Cardiac muscle cell (in vitro differentiated cells and primary cell): ENCODE measurements at regions not wholly inside any gene's neighbourhood (a gene's known extent, or its start where the extent isn't known, plus 50 kb on each side); places are given as distances from the start of the nearest gene placed in this dataset.

Experiments
- DNase-seq, 2 donors: peaks; one replicate each; pipeline versions ENCODE4 v3.0.0 to v3.0.0-alpha.2; 2010 to 2017; ENCODE audit warnings: low read depth in 1 of 2, low spot score in 1 of 2
- H3K27ac ChIP-seq: fragments of 200-600 bp; sonication (generic); 2 replicates; pipeline ENCODE4 v1.5.1; 2016
- H3K27me3 ChIP-seq: fragments of 200-600 bp; sonication (generic); 2 replicates; pipeline ENCODE4 v1.6.0; 2016; ENCODE audit warnings: control low read depth
- H3K36me3 ChIP-seq: fragments of 200-600 bp; sonication (generic); 2 replicates; pipeline ENCODE4 v1.5.1; 2016; ENCODE audit warnings: control low read depth
- H3K4me1 ChIP-seq: fragments of 200-600 bp; sonication (generic); 2 replicates; pipeline ENCODE4 v1.8.1; 2017; ENCODE audit warnings: low read depth, mild to moderate bottlenecking, mixed run types
- H3K4me3 ChIP-seq: fragments of 200-600 bp; sonication (generic); 2 replicates; pipeline ENCODE4 v1.5.1; 2016; ENCODE audit warnings: mild to moderate bottlenecking
- H3K9me3 ChIP-seq: fragments of 200-600 bp; sonication (generic); 2 replicates; pipeline ENCODE4 v1.5.1; 2017; ENCODE audit warnings: low read depth, mild to moderate bottlenecking, control low read depth
- CTCF ChIP-seq: IDR thresholded peaks from 2 replicates; pipeline ENCODE4 v1.5.1; 2012; ENCODE audit warnings: low read depth, mild to moderate bottlenecking, low read length

GRCh38 chr14:48537600-48537999 is 862.2 kb upstream of the MDGA2 start:
- Histone ChIP-seq H3K36me3 (no peaks in the 10 kb centered on the region), H3K4me3 (no peak overlapping the region), H3K27ac (no peak overlapping the region), H3K4me1 (no peaks in the 10 kb centered on the region), H3K9me3 (no peaks in the 10 kb centered on the region), H3K27me3 (no peaks in the 10 kb centered on the region)
- DNase-seq, result no peak
- no peak for TF ChIP-seq CTCF

- no peak for TF ChIP-seq CTCF
- no peak overlapping the region for H3K4me3 ChIP-seq
Observed at GRCh38 chr14:48536318-48536717, 860.9 kb upstream of the MDGA2 start.

GRCh38 chr14:48527832-48528231 is 852.4 kb upstream of the MDGA2 start:
- Histone ChIP-seq H3K27ac (no peak overlapping the region), H3K4me1 (no peaks in the 10 kb centered on the region), H3K27me3 (no peaks in the 10 kb centered on the region), H3K9me3 (no peaks in the 10 kb centered on the region), H3K4me3 (no peak overlapping the region), H3K36me3 (no peaks in the 10 kb centered on the region)
- TF ChIP-seq CTCF, result no peak
- no peak for DNase-seq

More at GRCh38 chr14:48536318-48536717, 860.9 kb upstream of the MDGA2 start:
- Histone ChIP-seq H3K27ac (no peak overlapping the region), H3K36me3 (no peaks in the 10 kb centered on the region), H3K27me3 (no peaks in the 10 kb centered on the region), H3K9me3 (no peaks in the 10 kb centered on the region), H3K4me1 (no peaks in the 10 kb centered on the region)
- DNase-seq, result peak in 1 of 2 donors; percentile 60

GRCh38 chr14:48526307-48526706 is 850.9 kb upstream of the MDGA2 start:
- Histone ChIP-seq H3K27ac (no peak overlapping the region), H3K27me3 (no peaks in the 10 kb centered on the region), H3K4me1 (no peaks in the 10 kb centered on the region), H3K4me3 (no peak overlapping the region), H3K36me3 (no peaks in the 10 kb centered on the region), H3K9me3 (no peaks in the 10 kb centered on the region)
- no peak for DNase-seq
- TF ChIP-seq CTCF, result no peak

GRCh38 chr14:48504921-48505320 is 829.5 kb upstream of the MDGA2 start:
- no peaks in the 10 kb centered on the region for H3K9me3 ChIP-seq
- no peak overlapping the region for H3K4me3 ChIP-seq
- no peak for DNase-seq
- H3K27me3 ChIP-seq, result no peaks in the 10 kb centered on the region
- no peaks in the 10 kb centered on the region for H3K4me1 ChIP-seq
- H3K36me3 ChIP-seq, result no peaks in the 10 kb centered on the region
- H3K27ac ChIP-seq, result no peak overlapping the region
- no peak for TF ChIP-seq CTCF

- no peaks in the 10 kb centered on the region for H3K36me3 ChIP-seq
- H3K4me3 ChIP-seq, result no peak overlapping the region
- no peaks in the 10 kb centered on the region for H3K9me3 ChIP-seq
- DNase-seq, result no peak
- no peaks in the 10 kb centered on the region for H3K27me3 ChIP-seq
- H3K4me1 ChIP-seq, result no peaks in the 10 kb centered on the region
- no peak overlapping the region for H3K27ac ChIP-seq
- no peak for TF ChIP-seq CTCF
Observed at GRCh38 chr14:48490756-48491155, 815.4 kb upstream of the MDGA2 start.
